ENCODE measurements at regions not wholly inside any gene's neighbourhood (a gene's known extent, or its start where the extent isn't known, plus 50 kb on each side); places are given as distances from the start of the nearest gene placed in this dataset.

DNA sequence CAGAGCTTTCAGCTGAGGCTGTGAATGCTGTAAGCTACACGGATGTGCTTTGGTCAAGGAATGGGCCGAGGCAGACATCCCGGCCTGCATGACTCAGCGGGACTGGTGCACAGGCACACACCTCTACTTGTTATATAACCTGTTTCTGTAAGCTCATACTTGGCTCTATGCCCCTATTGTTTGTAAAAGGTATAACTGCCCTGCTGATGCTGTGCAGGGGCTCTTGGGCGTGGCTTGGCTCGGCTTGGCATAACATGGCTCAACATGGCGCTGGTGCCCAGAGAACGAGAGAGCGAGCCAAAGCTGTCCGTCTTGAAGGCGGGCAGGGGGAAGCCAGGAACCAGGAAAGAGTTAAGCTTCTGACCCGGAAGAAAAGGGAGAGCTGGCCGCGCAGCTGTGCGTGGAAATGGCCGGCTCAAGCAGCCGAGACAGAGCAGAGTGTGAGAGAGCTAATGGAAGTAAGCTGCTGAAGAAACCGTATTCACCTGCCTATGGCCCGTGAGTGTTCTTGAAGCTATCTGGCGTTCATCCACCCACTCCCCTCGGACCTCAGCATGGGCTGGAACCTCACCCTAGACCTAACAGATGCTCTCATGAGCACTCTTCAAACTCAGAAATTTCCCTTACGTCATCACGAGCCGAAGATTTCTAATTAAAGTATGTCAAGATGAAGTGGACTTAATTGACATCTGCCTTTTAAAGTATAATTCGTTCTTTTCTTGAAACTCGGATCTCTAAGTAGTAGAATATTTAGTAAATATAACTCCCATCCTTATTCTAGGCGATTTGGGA lies 286.3 kb upstream of the AGA start:
- TF ChIP-seq POLR2A (IDR thresholded peaks at IDR 0.05) (no peak), POLR2AphosphoS5 (IDR thresholded peaks at IDR 0.05) (no peak)
- TF ChIP-seq, protein P1, sequence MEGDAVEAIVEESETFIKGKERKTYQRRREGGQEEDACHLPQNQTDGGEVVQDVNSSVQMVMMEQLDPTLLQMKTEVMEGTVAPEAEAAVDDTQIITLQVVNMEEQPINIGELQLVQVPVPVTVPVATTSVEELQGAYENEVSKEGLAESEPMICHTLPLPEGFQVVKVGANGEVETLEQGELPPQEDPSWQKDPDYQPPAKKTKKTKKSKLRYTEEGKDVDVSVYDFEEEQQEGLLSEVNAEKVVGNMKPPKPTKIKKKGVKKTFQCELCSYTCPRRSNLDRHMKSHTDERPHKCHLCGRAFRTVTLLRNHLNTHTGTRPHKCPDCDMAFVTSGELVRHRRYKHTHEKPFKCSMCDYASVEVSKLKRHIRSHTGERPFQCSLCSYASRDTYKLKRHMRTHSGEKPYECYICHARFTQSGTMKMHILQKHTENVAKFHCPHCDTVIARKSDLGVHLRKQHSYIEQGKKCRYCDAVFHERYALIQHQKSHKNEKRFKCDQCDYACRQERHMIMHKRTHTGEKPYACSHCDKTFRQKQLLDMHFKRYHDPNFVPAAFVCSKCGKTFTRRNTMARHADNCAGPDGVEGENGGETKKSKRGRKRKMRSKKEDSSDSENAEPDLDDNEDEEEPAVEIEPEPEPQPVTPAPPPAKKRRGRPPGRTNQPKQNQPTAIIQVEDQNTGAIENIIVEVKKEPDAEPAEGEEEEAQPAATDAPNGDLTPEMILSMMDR (IDR thresholded peaks at IDR 0.05 in 8 of 11, conservative IDR thresholded peaks at IDR 0.05 in 3 of 11) = no peak
